ENCODE measurements at regions not wholly inside any gene's neighbourhood (a gene's known extent, or its start where the extent isn't known, plus 50 kb on each side); places are given as distances from the start of the nearest gene placed in this dataset.

DNA sequence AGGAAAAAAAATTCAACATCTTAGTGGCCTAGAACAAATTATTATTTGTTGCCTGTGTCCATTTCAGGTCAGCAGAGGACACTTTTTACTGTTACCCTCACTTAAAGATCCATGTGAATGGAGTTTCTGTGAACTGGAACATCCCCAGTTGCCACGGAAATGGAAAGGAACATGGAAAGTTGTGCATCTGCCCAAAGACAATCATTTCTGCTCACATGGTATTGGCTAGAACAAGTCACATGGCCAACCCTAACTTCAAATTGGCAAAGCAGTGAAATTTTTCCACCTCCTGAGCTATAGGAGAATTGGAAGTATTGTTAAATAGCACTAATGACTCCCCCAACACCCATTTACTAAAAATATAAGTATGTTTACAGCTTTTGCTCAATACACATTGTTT, 71.2 kb upstream of the CCBE1 start:
- H3K27ac ChIP-seq, result no peak overlapping the region
- TF ChIP-seq, protein P1, sequence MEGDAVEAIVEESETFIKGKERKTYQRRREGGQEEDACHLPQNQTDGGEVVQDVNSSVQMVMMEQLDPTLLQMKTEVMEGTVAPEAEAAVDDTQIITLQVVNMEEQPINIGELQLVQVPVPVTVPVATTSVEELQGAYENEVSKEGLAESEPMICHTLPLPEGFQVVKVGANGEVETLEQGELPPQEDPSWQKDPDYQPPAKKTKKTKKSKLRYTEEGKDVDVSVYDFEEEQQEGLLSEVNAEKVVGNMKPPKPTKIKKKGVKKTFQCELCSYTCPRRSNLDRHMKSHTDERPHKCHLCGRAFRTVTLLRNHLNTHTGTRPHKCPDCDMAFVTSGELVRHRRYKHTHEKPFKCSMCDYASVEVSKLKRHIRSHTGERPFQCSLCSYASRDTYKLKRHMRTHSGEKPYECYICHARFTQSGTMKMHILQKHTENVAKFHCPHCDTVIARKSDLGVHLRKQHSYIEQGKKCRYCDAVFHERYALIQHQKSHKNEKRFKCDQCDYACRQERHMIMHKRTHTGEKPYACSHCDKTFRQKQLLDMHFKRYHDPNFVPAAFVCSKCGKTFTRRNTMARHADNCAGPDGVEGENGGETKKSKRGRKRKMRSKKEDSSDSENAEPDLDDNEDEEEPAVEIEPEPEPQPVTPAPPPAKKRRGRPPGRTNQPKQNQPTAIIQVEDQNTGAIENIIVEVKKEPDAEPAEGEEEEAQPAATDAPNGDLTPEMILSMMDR (conservative IDR thresholded peaks at IDR 0.05), result no peak
- TF ChIP-seq ZFX (IDR thresholded peaks at IDR 0.05), result no peak

DNA sequence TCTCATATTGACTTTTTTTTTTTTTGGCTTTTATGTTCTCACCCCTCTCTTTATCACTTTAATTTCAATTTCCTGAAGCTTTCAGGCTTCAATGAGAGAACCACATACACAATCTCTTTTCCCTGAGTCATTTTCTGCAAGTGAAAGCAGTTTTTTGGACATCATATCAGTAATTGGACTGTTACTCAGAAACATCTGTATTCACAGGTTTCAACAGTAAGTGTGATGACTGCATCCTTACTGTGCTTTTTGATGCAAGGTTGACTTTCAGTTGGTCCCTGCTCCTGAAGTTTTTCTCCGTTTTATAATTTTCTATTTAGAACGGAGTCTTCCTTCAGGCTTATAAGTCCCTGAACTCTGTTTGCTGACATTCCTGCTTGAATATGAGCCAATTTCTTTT, 70.5 kb upstream of the CCBE1 start:
- no peak overlapping the region for H3K27ac ChIP-seq
- TF ChIP-seq, protein P1 (conservative IDR thresholded peaks at IDR 0.05), result no peak
- no peak for TF ChIP-seq ZFX (IDR thresholded peaks at IDR 0.05)

DNA sequence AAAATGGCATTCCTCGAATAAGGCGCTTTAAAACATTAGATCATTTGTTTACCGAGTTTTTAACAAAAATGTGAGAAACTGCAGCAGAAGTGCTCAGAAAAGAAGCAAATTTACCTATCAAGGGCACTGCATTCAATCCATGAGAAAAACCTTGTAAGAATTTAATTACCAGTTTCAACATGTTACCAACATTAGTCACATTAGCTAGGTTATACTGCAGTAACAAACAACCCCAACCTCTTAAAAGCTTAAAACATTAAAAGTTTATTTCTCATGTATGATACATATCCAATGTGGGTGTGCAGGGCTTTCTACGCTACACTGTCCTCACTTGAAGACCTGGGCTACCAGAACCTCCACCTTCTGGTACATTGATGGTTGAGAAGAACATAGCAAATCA, 68.1 kb upstream of the CCBE1 start:
- H3K27ac ChIP-seq, result no peak overlapping the region
- no peak for TF ChIP-seq ZFX (IDR thresholded peaks at IDR 0.05)

DNA sequence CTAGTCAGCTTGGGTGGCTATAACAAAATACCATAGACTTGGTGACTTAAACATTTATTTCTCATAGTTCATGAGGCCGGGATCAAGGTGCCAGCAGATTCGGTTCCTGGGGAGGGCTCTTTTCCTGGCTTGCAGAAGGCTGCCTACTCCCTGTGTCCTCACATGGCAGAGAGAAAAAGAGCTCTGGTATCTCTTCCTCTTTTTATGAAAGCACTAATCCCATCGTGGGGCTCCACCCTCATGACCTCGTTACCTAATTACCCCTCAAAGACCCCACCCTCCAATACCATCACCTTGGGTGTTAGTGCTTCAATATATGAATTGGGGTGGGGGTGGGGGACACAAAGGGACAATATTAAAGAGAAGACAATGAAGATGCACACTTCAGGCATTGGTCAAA, 67.1 kb upstream of the CCBE1 start:
- no peak overlapping the region for H3K27ac ChIP-seq
- TF ChIP-seq, protein P1 (conservative IDR thresholded peaks at IDR 0.05), result no peak
- TF ChIP-seq ZFX (IDR thresholded peaks at IDR 0.05), result no peak

DNA sequence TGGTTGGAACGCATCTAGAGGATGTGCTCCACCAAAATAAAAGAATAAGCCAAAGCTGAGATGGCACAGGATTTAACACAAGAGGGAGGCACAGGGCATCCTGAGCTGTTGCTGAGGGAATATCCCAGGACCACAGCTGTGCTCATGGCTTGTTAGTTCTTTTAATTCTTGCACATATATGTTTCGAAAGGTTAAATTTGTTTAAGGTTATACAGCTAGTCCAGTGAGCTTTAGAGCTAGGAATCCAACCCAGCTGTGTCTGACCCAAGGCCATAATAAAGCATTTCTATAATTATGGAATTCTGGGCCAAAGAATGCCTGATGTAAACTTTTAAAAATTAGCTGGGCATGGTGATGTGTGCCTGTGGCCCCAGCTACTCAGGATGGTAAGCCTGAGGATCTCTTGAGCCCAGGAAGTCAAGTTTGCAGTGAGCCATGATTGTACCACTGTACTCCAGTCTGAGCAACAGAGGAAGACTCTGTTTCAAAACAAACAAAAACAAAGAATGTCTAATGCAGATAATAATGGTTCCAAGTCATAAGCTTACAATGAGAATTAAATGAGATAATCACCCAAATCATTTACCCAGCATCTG, 66.4 kb upstream of the CCBE1 start:
- no peak for TF ChIP-seq ZFX (IDR thresholded peaks at IDR 0.05)
- TF ChIP-seq, protein P1 (conservative IDR thresholded peaks at IDR 0.05), result no peak
- H3K27ac ChIP-seq, result no peak overlapping the region

DNA sequence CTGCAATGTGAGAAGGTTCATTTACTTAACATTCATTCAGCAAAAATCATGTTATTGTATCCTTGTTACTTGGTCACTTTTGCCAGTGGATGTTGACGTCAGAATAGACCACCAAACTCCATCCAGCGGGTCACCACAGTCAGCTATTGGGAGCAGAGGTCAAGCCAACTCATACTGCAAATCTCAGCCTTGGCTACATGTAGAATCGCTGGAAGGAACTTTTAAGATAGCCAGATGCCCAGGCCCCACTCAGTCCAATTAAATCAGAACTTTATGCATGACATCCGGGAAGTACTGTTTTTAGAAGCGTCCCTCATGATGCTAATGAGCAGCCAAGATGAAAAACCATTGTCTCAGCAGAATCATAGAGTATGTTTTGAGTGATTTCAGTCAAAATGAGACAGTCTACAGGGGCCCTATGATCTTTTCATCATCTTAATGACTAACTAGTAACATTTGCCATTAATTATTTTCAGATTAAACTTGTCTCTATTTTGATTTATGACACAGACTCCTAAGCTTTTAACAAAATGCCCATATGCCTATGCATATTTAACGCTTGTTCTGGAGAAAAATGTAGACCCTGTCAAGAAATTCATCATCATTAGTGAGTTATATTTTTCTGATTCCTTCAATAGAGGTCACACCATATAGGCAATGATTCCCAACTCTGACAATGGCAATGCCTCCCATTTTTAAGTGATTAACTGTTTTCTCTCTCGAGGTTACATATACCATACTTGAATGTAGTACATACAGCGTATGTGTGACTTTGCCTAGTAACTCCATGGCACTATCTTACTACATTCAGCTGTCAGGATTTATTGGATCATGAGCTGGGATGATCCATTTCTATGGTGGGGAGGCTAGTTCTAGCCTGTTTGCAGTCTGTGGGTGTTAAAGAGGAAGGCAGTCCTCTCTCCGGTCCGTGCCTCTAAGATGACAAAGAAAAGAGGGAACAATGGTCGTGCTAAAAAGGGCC, 63.7 kb upstream of the CCBE1 start:
- H3K27ac ChIP-seq, result no peak overlapping the region
- TF ChIP-seq, protein P1 (conservative IDR thresholded peaks at IDR 0.05), result no peak
- TF ChIP-seq ZFX (IDR thresholded peaks at IDR 0.05), result no peak

DNA sequence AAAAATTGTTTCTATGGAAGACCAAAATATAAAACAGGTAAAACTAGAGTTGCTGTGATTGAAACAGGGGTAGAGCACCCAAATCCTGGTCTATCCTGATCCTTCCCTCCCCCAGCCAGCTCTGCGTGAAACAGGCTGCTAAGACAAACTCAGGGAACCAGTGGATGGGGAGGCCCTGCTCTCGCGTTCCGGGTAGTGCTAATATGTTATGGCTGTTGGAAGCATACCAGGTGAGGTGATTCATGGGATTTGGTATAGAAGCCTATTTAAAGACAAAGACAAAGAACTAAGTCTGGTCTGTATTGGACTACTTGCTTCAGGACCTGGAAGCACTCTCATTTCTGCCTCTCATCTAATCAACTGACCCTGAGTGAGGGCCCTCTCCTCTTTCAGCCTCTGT, 63.0 kb upstream of the CCBE1 start:
- H3K27ac ChIP-seq, result no peak overlapping the region
- TF ChIP-seq, protein P1 (conservative IDR thresholded peaks at IDR 0.05), result no peak
- TF ChIP-seq ZFX (IDR thresholded peaks at IDR 0.05), result no peak

All from C4-2B (cell line).